Epidermal melanocyte (primary cell): ENCODE measurements at regions not wholly inside any gene's neighbourhood (a gene's known extent, or its start where the extent isn't known, plus 50 kb on each side); places are given as distances from the start of the nearest gene placed in this dataset.
"Not testable (repeated sequence)": the region's sequence is repeated elsewhere in the genome, so short reads cannot be mapped to it uniquely, and the experiment has no call there.

Experiments used
- DNase-seq: peaks from one replicate; pipeline ENCODE4 v3.0.0; 2011; ENCODE audit warnings: low spot score; ENCODE audit not compliant: insufficient read length

- DNase-seq = no peak
Measured at GRCh38 chrX:20718592-20719380, 452.1 kb upstream of the RPS6KA3 start.

- no peak for DNase-seq
Measured at GRCh38 chrX:20715176-20715575, 448.5 kb upstream of the RPS6KA3 start.

GRCh38 chrX:20712811-20713210, 446.1 kb upstream of the RPS6KA3 start:
- DNase-seq = no peak

- no peak for DNase-seq
Measured at GRCh38 chrX:20711366-20711765, 444.7 kb upstream of the RPS6KA3 start.

- no peak for DNase-seq
Measured at GRCh38 chrX:20693078-20693477, 426.4 kb upstream of the RPS6KA3 start.

- no peak for DNase-seq
Measured at GRCh38 chrX:20686256-20686655, 419.5 kb upstream of the RPS6KA3 start.

- DNase-seq = no peak
Measured at GRCh38 chrX:20685652-20686051, 418.9 kb upstream of the RPS6KA3 start.

- no peak for DNase-seq
Measured at GRCh38 chrX:20681683-20682082, 415.0 kb upstream of the RPS6KA3 start.

- DNase-seq = no peak
Measured at GRCh38 chrX:20680998-20681397, 414.3 kb upstream of the RPS6KA3 start.

GRCh38 chrX:20672476-20672875, 405.8 kb upstream of the RPS6KA3 start:
- no peak for DNase-seq

- not testable (repeated sequence) for DNase-seq
Measured at GRCh38 chrX:20671746-20672145, 405.0 kb upstream of the RPS6KA3 start.

- DNase-seq = no peak
Measured at GRCh38 chrX:20670611-20671010, 403.9 kb upstream of the RPS6KA3 start.

- no peak for DNase-seq
Measured at GRCh38 chrX:20668550-20668949, 401.8 kb upstream of the RPS6KA3 start.

GRCh38 chrX:20666331-20666730, 399.6 kb upstream of the RPS6KA3 start:
- DNase-seq = no peak

GRCh38 chrX:20665481-20665880, 398.8 kb upstream of the RPS6KA3 start:
- DNase-seq = no peak

- no peak for DNase-seq
Measured at GRCh38 chrX:20664774-20665173, 398.1 kb upstream of the RPS6KA3 start.

- no peak for DNase-seq
Measured at GRCh38 chrX:20664131-20664530, 397.4 kb upstream of the RPS6KA3 start.

GRCh38 chrX:20663336-20663735, 396.6 kb upstream of the RPS6KA3 start:
- no peak for DNase-seq

- DNase-seq = no peak
Measured at GRCh38 chrX:20656721-20657120, 390.0 kb upstream of the RPS6KA3 start.

GRCh38 chrX:20654596-20655106, 387.9 kb upstream of the RPS6KA3 start:
- no peak for DNase-seq

GRCh38 chrX:20653070-20653469, 386.4 kb upstream of the RPS6KA3 start:
- DNase-seq = no peak

- no peak for DNase-seq
Measured at GRCh38 chrX:20641954-20642353, 375.2 kb upstream of the RPS6KA3 start.

GRCh38 chrX:20639115-20639514, 372.4 kb upstream of the RPS6KA3 start:
- DNase-seq = no peak
